GM18502 (cell line): ENCODE measurements at regions not wholly inside any gene's neighbourhood (a gene's known extent, or its start where the extent isn't known, plus 50 kb on each side); places are given as distances from the start of the nearest gene placed in this dataset.
"Not testable (repeated sequence)": the region's sequence is repeated elsewhere in the genome, so short reads cannot be mapped to it uniquely, and the experiment has no call there.

Source experiments
- ATAC-seq: cut with Tn5 transposase; IDR thresholded peaks from one replicate; pipeline ENCODE4 v1.9.1; 2021; ENCODE audit warnings: mild to moderate bottlenecking; ENCODE audit not compliant: unreplicated experiment, poor library complexity

DNA sequence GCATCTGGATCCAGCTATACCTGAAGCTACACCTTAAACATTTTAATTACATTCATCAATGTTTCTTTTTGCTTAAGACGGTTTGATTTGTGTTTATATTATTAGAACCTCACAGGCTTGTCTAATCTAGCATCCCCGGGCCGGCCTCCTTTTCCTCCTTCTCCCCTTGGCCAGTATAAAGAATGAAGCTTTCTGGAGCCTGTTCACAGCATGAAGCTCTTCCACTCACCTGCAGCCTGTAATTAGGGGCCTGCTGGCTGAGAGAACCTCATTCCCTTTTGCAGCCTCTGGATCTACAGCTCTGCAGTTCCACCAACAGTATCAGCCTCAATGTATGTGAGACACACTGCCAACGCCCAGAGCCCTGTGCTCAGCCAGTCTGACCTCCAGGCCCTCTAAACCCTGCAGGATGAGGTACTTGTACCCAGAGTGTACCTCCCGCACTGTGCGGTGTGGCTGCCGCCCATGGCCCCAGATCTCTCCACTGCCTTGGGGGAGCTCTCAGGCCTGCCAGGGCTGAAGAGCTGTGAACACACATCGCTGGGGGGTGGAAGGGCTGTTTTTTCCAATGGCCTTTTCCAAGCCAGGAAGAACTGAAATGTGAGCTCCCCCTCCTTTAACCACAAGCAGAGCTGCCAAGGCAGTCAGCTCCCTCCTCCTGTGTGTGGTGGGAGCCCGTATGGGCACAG is 114.7 kb upstream of the ALDH1A3 start:
- no peak for ATAC-seq

DNA sequence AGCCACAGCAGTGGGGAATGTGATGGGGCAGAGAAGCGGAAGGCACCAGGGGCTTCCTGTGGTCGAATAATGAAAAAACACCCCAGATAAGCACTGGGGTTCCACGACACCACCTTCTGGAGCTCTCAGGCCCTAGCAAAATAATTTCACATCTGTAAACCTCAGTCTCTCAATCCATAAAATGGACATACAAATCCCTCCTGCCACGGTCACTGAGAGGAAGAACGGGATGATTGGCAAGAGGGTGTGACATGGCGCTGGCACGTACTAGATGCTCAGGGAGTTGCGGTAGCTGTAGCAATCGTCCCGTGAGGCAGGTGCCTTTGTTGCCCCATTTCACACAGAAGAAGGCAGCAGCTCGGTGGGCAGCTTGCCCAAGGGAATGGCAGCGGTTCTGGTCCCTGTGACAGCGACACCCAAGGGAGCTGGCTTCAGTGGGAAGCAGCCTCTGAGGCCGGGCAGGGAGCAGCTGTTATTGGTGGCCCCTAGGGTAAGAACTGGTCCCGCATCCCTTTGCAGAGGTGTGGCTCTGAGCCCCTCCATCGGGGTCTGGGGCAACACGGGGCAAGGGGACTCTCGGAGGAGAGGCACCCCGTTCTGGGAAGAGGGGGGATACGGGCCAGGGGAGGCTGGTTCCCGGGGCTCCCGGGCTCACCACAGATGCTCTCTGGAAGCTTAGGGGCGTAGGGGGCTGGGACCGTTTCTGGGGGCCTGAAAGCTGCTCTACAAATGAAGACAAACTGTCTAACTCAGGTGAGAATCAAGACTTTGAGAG is 114.0 kb upstream of the ALDH1A3 start:
- ATAC-seq, result no peak

DNA sequence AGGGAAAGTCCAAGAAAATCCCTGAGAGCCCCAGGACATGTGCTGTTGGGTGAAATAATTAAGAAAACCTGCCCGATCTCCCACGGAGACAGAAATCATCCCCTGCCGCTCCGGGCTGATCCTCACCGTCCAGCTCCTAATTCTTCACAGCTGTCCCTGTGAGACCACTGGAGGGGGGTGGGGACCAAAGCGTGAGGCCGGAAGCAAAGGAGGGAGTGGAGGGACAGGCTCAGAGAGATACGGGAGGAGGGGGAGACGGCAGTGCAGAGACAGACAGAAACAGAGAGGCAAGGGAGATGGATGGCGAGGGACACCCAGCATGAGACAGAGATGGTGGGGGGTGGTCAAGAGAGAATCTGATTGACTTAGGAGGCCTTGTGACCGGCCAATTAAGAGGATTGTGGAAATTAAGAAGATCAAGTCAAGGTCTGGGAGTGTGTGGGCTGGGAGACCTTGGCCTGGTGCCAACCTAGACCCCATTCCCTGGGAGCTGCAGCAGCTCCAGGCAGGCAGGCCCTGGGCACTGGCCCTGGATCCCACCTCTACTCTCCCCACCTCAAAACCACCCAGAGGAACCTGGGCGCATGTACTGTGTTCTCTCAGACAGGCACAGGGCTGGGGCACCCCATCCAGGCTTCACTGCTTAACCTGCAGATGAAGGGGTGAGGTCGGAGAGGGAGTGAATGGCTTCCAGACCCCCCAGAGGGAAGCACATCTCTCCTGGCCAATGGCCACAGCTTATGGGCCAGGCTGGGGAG is 113.2 kb upstream of the ALDH1A3 start:
- ATAC-seq, result no peak

DNA sequence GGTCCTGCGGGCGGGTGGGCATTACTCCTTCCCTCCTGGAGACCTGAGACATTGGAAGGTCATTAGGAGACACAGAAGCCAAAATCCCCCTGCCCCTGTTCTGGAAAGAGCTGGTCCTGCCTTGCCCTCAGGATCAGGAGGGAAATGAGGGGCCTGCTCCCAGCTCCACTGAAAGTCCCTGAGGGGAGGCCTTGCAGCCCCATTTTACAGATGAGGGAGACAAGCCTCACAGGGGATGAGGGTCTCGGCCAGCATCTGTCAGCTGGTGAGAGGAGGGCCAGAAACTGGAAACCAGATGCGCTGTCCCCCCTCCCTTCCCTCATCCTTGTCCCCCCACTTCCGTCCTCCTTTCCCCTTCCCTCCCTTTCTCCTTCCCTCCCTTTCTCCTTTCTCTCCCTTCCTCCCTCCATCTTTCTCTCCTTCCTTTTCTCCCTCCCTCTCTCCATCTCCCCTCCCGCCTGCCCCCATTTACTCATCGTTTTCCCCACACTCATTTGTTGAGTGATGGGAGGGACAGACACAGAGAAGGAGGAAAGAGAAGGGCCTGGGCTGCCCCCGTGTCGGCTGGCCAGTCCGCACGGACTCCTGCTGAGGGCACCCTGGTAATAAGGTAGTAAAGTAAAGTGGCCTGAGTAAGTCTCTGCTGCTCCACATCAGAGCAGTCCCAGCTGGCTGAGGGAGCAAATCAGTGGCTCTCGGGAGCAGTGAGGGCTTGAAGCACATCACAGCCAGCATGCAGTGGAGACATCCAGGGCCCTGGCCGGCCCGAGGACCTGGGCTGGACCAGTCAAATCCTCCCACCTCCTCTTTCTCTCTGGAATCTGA is 112.4 kb upstream of the ALDH1A3 start:
- no peak for ATAC-seq

DNA sequence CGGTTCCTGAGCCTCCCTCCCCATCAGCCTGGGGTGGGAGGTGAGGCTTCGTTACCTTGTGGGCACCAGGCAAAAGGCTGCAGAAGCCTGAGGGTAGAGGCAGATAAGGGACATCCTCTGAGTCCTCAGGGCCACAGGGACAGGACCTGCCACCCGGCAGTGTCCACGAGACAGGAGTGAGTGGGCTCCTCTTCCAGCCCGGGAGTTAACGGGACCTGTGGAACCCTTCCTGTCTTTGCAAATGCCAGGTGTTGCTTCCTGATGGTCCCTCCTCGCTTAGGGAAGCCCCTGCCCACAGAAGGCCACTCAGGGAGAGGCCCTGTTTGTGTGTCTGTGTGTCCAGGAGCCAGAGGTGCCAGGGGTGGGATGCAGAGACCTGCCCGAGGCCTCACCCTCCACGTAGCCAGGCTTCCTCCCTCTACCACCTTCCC is 111.1 kb upstream of the ALDH1A3 start:
- no peak for ATAC-seq

DNA sequence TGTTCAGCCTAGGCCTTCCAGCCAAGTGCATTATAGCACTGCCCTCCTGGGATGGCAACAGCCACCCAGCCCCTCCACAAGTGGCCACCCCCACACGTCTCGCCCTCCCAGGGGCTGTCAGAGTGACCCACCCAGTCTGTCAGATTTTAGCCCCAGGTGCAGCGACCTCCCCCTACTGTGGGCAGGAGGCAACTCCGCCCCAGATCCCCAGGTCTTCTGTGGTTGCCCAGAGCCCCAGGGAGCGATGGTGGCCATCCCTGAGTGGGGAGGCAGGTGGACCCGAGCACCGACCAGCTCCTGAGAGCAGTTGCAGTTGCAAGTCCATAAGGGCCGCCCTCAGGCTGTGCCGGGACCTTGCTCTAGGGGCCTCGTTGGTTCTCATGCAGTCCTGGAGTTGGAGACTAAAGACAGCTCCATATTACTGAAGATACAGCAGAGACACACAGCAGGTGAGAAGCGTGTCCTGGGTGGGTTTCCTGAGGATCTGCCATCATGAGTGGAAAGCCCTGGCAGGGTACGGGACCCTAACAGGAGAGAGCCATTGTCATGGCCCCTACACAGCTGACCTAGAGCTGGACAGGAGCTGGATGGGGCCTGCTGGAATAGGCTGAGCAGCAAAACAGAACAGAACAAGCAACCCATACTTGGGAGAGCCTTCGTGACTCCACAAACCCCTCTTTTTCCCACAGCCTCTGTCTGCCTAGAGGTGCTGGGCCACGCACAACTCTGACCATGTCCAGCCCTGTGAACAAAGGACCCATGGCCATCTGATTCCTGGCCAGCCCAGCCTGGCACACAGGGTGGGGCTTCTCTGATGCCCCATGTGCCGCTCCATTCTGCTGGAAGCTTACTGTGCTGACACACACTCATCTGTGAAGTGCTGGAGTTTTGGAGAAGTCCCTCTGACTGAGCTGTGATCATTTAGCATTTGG is 110.3 kb upstream of the ALDH1A3 start:
- ATAC-seq, result no peak

DNA sequence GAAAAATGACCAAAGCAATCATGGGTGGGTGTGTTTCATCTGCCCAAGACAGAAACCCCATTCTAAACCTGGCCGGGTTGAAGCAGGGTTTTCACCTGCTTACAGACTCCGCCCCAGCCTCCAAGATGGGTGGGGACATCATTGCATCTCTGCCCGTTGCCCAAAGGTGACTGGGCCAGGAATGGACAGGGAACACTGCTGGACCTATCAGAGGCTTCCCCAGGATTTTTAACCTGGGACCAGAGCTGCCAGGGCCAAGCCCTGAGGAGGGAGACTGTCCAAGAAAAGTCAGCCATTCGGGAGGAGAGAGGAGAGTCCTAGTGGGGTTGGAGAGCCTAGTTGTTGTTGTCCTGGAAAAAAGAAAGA is 109.7 kb upstream of the ALDH1A3 start:
- ATAC-seq, result no peak

DNA sequence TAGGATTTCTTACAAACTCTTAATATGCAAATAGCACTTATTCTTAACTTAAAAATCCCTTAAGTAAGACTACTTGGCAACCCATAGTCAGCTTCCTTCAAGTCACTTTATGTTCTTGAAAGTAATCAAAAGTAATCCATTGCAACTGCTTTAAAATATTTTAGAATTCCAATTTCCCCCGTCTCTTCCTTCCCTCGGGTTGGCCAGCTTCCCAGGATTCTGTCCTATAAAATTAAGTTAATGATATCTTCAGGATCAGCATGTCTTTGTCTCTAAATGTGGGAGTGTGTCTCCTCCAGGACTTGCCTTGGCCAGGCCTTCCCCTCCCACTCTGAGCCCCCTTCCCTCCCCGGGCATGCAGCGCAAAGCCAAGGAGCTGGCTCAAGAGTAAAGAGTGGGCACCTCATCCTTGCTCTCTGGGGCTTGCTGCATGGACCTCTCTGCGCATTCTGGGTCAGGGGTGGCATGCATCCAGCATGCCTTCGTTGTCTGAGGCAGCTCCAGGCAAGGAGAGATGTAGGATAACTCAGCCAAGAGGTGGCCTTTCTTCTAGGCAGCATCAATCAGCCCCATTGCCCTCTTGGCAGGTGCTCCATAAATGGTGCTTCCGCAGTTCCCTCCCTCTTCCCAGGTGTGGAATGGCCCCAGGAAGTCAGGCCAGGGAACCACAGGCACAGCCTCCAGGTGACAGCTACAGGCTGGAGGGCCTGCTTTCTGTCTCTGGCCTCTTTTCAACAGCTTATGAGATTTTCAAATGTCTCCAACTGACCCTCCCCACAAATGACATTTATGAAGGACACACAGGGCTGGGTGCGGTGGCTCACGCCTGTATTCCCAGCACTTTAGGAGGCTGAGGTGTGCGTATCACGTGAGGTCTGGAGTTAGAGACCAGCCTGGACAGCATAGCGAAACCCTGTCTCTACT is 108.7 kb upstream of the ALDH1A3 start:
- ATAC-seq, result no peak

DNA sequence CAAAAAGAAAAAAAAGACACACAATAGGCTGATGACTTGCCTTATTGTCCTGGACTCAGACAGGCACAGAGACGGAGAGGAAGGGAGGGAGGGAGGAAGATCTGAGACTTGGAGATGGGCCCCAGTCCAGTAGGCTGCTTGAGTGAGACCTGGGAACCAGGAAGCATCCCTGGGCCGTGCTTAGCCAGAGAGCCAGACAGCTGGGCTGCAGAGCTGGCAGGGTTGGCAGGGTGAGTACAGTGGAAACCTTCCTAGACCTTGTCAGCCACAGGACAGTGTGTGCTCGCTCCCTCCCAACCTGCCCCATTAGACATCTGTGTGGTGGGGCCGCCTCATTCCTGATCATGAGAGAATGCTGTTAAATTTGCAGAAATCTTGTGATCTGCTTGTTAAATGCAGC is 107.9 kb upstream of the ALDH1A3 start:
- no peak for ATAC-seq

DNA sequence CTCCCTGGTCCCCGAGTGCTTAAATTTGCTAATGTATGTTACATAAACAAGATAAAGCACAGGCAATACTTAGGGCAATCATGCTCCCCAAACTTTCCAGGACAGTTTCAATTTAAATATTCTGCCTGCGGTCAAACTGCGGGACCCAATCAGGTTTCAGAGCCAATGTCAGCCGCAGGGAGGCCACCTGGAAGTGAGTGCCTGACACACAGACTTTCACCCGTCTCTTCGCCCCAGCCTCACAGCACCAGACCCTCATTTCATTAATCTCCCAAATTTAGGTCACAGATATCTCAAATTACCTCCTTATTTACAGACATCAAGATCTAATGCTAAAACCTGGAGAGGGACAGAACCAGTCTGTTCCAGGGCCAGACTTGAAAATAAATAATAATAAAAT is 107.2 kb upstream of the ALDH1A3 start:
- ATAC-seq, result no peak

DNA sequence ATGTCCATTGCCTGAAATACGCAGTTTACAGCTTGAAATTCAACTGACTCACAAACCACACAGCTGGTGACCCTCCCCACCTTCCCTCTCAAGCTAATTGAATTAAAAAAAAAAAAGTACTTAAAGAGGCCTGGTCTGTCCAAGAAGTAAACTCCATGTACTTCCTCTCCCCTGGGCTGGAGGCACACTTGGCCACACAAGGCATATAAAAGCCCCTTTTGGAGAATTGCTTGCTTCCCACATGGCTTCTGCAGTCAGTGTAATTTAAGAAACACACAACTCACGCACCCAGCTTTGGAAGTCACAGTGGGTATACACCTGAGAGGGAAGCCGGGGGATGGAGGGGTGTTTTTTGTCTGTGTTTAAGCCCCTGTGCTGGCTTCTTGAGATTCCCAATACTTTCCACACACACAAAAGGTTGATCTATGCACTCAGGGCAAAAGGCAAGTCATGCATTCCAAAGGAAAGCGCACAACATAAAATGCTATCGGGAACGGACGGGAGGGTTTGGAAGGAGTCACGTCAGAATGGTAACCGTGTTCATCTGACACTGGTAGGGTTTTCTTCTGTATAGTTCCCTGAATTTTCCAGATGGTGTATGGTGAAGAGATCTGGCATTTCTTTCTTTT is 106.6 kb upstream of the ALDH1A3 start:
- ATAC-seq, result no peak

DNA sequence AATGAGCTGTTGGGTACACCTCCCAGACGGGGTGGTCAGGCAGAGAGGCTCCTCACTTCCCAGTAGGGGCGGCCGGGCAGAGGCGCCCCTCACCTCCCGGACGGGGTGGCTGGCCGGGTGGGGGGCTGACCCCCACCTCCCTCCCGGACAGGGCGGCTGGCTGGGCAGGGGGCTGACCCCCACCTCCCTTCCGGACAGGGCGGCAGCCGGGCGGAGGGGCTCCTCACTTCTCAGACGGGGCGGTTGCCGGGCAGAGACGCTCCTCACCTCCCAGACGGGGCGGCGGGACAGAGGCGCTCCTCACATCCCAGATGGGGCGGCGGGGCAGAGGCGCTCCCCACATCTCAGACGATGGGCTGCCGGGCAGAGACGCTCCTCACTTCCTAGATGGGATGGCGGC is 105.6 kb upstream of the ALDH1A3 start:
- not testable (repeated sequence) for ATAC-seq

DNA sequence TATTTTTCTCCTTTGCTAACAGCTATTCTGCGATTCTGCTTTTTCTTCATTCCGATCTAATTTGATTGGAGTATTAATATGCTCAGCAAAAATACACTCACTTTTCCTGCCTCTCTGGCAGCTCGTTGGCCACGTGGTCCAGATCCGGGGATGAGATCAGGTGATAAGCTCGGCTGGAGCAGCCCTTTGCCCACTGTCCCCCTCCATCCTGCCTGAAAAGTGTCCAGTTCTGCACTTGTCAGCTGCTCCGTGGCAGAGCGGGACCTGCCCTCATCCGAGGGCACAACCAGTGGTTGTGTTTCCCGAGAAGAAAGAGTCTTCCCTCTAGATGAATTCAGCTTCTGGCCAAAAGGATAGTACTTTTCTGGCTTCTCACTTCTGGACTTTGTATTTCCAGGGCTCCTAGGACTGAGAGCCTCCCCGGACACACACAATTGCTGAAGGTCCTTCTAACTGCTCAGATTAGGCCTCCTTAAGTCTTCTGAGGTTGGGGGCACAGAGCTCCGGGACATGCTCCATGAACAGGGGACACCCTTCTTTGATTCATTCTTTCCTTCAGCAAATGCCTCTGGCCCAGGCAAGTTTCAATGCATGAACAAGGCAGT is 103.9 kb upstream of the ALDH1A3 start:
- no peak for ATAC-seq

DNA sequence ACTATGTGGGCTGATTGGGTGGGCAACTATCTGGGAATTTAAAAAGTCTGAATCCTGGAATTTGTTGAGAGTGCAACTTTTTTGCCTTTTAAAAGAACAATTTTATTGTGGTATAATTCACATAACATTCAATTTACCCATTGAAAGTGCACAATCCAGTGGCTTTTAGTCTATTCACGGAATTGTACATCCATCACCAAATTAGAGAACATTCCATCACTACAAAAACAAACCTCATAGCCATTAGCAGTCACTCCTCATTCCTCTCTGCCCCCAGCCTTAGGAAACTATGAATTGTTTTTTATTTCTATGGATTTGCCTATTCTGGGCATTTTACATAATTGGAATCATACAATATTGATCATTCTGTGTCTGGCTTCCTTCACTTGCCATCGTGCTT is 101.8 kb upstream of the ALDH1A3 start:
- no peak for ATAC-seq

DNA sequence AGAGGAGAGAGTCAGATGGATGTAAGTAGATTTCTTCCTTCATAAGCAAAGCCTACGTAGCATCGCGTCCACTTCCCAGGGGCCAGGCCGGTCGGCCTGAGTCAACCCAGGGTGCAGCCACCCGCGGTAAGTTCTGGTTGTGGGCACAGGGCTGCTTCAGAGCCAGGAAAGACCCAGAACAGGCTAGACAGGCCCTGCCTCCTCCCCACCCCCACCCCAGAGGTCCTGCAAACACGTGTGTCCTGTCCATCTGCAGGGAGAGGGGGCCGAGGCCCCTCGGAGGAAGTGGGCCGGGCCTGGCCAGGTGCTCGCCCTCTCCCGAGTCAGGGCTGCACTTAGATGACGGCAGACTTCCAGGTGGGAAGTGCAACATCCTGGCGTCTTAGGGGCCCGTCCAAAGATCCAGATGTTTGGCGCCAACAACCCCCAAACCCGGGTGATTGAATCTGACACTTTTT is 100.8 kb upstream of the ALDH1A3 start:
- no peak for ATAC-seq

DNA sequence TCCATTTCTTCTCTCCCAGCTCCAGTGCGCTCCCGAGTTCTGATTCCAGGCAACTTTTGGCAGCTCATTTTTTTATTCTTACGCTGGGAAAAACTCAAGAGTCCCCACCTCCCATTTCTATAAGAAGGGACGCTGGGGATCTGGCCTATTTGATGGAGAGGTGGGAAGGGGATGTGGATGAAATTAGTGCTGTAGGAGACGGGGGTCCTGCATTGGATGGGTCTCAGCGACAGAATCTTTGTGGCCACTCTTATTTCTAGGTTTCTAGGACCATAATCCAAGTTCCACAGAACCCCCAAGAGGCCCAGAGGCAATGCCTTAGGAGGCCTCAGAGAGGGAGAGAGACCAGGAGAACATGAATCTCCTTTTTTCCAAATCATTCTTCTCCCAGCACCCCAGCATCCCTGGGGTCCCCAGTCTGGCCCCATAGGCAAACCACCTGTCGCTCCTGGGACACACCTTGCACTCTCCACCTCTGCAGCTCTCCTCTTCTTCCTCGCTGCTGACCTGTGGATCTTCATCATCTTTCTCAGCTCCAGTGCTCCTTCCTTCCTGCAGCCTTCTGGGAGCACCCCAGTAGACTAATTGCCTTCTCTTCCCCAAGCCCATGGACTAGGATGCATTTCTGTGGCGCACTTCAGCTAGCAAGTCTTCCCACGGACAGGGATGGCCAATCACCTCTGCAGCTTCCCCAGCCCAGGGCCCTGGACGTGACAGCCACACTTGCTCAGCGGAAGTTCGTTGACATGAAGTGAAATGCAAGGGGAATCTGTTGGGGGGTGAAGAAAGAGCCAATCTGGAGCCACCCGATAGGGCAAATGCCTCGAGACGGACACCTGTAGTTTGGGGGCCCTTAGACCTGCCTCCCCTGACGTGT is 100.1 kb upstream of the ALDH1A3 start:
- no peak for ATAC-seq
